Adipocyte (in vitro differentiated cells): ENCODE measurements at regions not wholly inside any gene's neighbourhood (a gene's known extent, or its start where the extent isn't known, plus 50 kb on each side); places are given as distances from the start of the nearest gene placed in this dataset.

Experiments
- DNase-seq: peaks from one replicate; pipeline ENCODE4 v3.0.0-alpha.2; 2015; ENCODE audit warnings: low read depth
- H3K27me3 ChIP-seq: replicated peaks from 2 replicates; pipeline ENCODE4 v1.7.0; 2013; ENCODE audit warnings: mild to moderate bottlenecking, low read length, moderate library complexity; ENCODE audit not compliant: control insufficient read depth, insufficient read depth
- H3K36me3 ChIP-seq: 2 replicates; pipeline ENCODE4 v1.7.0; 2013; ENCODE audit warnings: low read length, mild to moderate bottlenecking, moderate library complexity; ENCODE audit not compliant: control insufficient read depth, insufficient read depth, severe bottlenecking
- H3K4me1 ChIP-seq: 2 replicates; pipeline ENCODE4 v1.7.0; 2013; ENCODE audit warnings: mild to moderate bottlenecking, low read length, moderate library complexity; ENCODE audit not compliant: control insufficient read depth, insufficient read depth
- H3K4me3 ChIP-seq: 2 replicates; pipeline ENCODE4 v1.7.0; 2013; ENCODE audit warnings: mild to moderate bottlenecking, low read length, moderate library complexity
- H3K9ac ChIP-seq: 2 replicates; pipeline ENCODE4 v1.7.0; 2013; ENCODE audit warnings: mild to moderate bottlenecking, low read length, moderate library complexity
- H3K9me3 ChIP-seq: 2 replicates; pipeline ENCODE4 v1.7.0; 2013; ENCODE audit warnings: mild to moderate bottlenecking, low read length, moderate library complexity; ENCODE audit not compliant: control insufficient read depth

DNA sequence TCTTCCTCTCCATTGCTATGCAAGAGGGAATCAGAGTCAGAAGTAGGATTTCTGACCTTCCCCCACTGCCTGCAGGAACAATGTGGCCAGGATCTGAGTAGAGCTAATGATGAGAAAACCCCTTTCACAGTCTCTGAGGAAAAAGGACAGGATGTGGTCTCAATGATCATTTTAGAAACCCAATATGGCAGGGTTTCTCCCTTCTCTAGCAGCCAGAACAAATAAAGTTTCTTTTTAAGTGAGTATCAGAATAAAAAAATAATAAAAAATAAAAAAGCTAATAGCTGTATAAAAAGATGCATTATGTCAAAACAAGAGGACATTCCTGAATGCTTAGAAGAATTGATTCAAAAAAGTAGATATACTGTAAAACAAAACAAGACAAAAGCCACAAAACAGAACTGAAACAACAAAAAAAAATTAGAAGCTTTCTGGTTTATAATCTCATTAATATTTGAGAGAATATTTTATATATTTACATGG lies 1124.9 kb upstream of the ZEB2 start:
- Histone ChIP-seq H3K9ac (no peak overlapping the region), H3K4me3 (no peak overlapping the region), H3K36me3 (no peaks in the 10 kb centered on the region), H3K9me3 (no peaks in the 10 kb centered on the region), H3K27me3 (no peaks in the 10 kb centered on the region), H3K4me1 (no peaks in the 10 kb centered on the region)
- DNase-seq = no peak

DNA sequence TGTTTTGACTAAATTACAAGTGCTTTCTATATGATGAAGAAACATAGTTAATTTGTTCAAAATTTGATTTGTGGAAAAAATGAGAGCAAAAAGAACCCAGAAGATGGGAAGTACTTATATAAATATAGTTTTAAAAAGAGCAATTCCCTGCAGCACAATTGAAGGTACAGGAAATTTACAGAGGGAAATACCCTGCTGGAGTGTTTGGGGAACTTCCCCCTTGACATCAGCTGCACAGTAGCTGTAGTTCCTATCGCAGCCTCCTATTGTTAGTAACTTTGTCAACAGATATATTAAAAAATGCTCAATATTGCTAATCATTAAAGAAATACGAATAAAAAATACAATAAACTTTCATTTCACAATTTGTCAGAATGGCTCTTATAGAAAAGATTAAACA lies 1118.8 kb upstream of the ZEB2 start:
- H3K9me3 ChIP-seq = no peaks in the 10 kb centered on the region
- DNase-seq = no peak
- H3K9ac ChIP-seq = no peak overlapping the region
- H3K4me3 ChIP-seq = no peak overlapping the region
- H3K36me3 ChIP-seq = no peaks in the 10 kb centered on the region
- H3K4me1 ChIP-seq = no peaks in the 10 kb centered on the region
- no peaks in the 10 kb centered on the region for H3K27me3 ChIP-seq

DNA sequence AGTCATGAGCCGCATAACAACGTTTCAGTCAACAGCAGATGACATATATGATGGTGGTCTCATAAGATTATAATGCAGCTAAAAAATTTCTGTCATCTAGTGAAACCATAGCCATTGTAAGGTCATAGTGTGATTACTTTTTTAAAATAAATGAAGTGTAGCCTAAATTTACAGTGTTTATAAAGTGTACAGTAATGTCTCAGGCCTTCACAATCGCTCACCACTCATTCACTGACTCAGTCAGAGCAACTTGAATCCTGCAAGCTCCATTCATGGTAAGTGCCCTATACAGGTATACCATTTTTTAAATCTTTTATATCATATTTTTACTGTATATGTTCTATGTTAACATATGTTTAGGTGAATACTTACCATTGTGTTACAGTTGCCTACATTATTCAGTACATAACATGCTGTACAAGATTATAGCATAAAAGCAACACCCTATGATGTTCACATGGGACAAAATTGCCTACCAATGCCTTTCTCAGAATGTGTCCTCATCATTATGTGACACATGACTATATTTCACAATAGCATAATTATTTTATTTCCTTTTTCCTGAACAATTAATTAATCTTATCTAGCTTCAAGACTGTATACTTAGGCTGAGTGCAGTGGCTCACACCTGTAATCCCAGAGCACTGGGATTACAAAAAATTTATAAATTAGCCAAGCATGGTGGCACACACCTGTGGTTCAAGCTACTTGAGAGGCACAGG lies 1115.9 kb upstream of the ZEB2 start:
- Histone ChIP-seq H3K9ac (no peak overlapping the region), H3K9me3 (no peaks in the 10 kb centered on the region), H3K36me3 (no peaks in the 10 kb centered on the region), H3K4me3 (no peak overlapping the region), H3K4me1 (no peaks in the 10 kb centered on the region), H3K27me3 (no peaks in the 10 kb centered on the region)
- DNase-seq = no peak

DNA sequence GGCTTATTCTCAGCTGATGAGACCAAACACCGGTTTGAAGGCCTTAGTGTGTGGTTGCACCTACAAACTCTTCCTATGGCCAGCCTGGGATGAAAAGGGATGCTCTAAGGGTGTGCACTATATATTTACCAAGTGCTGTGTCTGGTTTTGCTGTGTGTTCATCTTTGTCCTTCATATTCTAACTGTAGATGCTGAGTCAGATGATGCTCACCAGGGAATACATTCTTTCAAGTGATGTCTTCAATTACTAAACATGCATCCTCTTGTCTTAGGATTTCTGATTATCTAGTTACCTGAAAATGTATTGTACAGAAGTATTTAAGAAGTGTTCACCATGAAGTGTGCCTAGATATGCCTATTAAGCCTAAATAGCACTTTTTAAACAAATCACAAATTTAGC lies 1111.6 kb upstream of the ZEB2 start:
- DNase-seq = peak; percentile 19
- Histone ChIP-seq H3K36me3 (no peaks in the 10 kb centered on the region), H3K27me3 (no peaks in the 10 kb centered on the region), H3K9me3 (no peaks in the 10 kb centered on the region), H3K4me1 (no peaks in the 10 kb centered on the region), H3K9ac (no peak overlapping the region), H3K4me3 (no peak overlapping the region)

- Histone ChIP-seq H3K36me3 (no peaks in the 10 kb centered on the region), H3K4me3 (no peak overlapping the region), H3K4me1 (peaks cover 2% of the 10 kb centered on the region), H3K9me3 (no peaks in the 10 kb centered on the region), H3K9ac (no peak overlapping the region), H3K27me3 (no peaks in the 10 kb centered on the region)
- peak; percentile 48 for DNase-seq
Observed at GRCh38 chr2:145626301-145626700, 1106.4 kb upstream of the ZEB2 start.

DNA sequence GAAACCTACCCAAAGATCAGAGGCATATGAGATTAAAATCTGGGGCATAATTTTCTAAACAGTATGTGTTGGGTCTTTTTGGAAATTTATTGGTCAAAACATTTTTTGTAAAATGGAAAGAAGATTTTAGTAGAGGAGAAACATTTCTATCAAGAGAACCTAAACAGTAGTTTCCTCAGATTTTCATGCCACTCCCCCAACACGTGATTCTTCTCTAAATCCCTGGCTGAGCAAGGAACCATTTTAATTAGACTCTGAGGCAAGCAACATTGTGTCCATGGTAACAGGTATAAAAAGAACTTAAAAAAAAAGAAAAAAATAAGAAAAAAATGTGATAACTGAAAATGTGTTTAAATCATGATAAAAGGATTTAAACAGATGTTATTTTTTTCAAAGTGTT lies 1105.2 kb upstream of the ZEB2 start:
- Histone ChIP-seq H3K4me3 (no peak overlapping the region), H3K9ac (no peak overlapping the region), H3K4me1 (peaks cover 2% of the 10 kb centered on the region), H3K36me3 (no peaks in the 10 kb centered on the region), H3K27me3 (no peaks in the 10 kb centered on the region), H3K9me3 (no peaks in the 10 kb centered on the region)
- DNase-seq = no peak

GRCh38 chr2:145623136-145623535 lies 1103.2 kb upstream of the ZEB2 start:
- Histone ChIP-seq H3K4me3 (no peak overlapping the region), H3K4me1 (peaks cover 2% of the 10 kb centered on the region), H3K9ac (no peak overlapping the region), H3K9me3 (no peaks in the 10 kb centered on the region), H3K27me3 (no peaks in the 10 kb centered on the region), H3K36me3 (no peaks in the 10 kb centered on the region)
- peak; percentile 50 for DNase-seq

GRCh38 chr2:145622285-145622684 lies 1102.4 kb upstream of the ZEB2 start:
- Histone ChIP-seq H3K4me1 (peaks cover 2% of the 10 kb centered on the region), H3K4me3 (no peak overlapping the region), H3K9me3 (no peaks in the 10 kb centered on the region), H3K9ac (no peak overlapping the region), H3K27me3 (no peaks in the 10 kb centered on the region), H3K36me3 (no peaks in the 10 kb centered on the region)
- no peak for DNase-seq

DNA sequence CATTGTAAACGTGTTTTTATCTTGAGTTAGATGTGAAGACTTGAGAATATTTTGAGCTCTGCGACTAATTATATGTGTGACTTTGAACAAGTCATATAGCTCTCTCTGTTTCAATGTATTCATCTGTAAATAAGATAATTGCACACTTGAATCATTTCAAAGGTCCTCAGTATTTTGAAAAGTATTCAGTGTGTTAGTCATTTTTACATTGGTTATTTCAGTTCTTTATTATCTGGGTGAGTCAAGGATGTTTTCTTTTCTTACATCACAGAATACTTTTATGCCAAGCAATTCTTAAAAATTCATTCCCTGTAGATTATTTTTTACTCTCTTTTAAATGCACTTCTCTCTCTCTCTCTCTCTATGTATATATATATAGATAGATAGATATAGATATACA lies 1098.0 kb upstream of the ZEB2 start:
- peak; percentile 55 for DNase-seq

DNA sequence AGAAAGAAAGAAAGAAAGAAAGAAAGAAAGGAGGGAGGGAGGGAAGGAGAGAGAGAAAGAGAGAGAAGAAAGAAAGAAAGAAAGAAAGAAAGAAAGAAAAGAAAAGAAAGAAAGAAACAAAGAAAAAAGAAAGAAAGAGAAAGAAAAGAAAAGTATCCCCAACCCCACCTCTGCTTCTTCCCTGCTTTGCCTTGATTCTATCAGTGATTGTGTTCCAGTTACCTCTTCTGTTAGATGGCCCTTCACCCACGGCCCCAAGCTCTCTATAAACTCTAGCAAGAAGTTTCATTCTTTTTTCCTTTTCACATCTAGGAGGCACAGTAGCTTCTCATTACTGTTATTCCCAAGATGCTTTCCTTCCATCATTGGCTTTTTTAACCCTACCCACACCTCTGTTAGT lies 1097.5 kb upstream of the ZEB2 start:
- no peak for DNase-seq
- Histone ChIP-seq H3K4me1 (no peaks in the 10 kb centered on the region), H3K9me3 (no peaks in the 10 kb centered on the region), H3K27me3 (no peaks in the 10 kb centered on the region), H3K36me3 (no peaks in the 10 kb centered on the region), H3K9ac (no peak overlapping the region), H3K4me3 (no peak overlapping the region)

More for the DNA sequence above, 1098.0 kb upstream of the ZEB2 start:
- no peaks in the 10 kb centered on the region for H3K27me3 ChIP-seq
- no peak overlapping the region for H3K4me3 ChIP-seq
- no peaks in the 10 kb centered on the region for H3K9me3 ChIP-seq
- H3K4me1 ChIP-seq = peaks cover 2% of the 10 kb centered on the region
- no peak overlapping the region for H3K9ac ChIP-seq
- H3K36me3 ChIP-seq = no peaks in the 10 kb centered on the region

GRCh38 chr2:145615626-145616025 lies 1095.7 kb upstream of the ZEB2 start:
- Histone ChIP-seq H3K9me3 (no peaks in the 10 kb centered on the region), H3K27me3 (no peaks in the 10 kb centered on the region), H3K36me3 (no peaks in the 10 kb centered on the region), H3K9ac (no peak overlapping the region), H3K4me1 (no peaks in the 10 kb centered on the region), H3K4me3 (no peak overlapping the region)
- no peak for DNase-seq

DNA sequence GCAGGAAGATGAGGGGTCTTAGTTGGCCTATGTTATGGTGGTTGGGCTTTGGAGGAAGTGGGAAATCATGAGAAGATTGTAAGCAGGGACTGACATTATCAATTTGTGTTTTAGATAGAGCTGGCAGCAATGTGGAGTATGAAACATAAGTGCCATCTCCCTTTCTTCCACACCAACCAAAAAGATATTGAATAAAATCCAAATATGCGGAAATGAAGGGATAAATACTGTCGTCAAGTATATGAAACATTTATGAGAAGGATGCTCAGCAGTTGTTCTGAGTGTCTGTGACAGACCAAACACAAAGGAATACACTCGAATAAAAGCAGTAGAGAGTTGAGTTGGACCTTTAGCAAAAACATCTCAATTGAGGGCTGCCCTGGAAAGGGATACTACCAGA lies 1090.0 kb upstream of the ZEB2 start:
- no peaks in the 10 kb centered on the region for H3K36me3 ChIP-seq
- no peaks in the 10 kb centered on the region for H3K4me1 ChIP-seq
- H3K9ac ChIP-seq = no peak overlapping the region
- H3K9me3 ChIP-seq = no peaks in the 10 kb centered on the region
- H3K4me3 ChIP-seq = no peak overlapping the region
- H3K27me3 ChIP-seq = no peaks in the 10 kb centered on the region
- no peak for DNase-seq
